HG02870 (cell line): ENCODE measurements at regions not wholly inside any gene's neighbourhood (a gene's known extent, or its start where the extent isn't known, plus 50 kb on each side); places are given as distances from the start of the nearest gene placed in this dataset.

Source experiments
- ATAC-seq: cut with Tn5 transposase; IDR thresholded peaks from one replicate; pipeline ENCODE4 v1.9.1; 2021; ENCODE audit warnings: mild to moderate bottlenecking, moderate library complexity; ENCODE audit not compliant: unreplicated experiment

- no peak for ATAC-seq
Measured at GRCh38 chr10:29962166-29962850, 97.1 kb downstream of the JCAD start.

DNA sequence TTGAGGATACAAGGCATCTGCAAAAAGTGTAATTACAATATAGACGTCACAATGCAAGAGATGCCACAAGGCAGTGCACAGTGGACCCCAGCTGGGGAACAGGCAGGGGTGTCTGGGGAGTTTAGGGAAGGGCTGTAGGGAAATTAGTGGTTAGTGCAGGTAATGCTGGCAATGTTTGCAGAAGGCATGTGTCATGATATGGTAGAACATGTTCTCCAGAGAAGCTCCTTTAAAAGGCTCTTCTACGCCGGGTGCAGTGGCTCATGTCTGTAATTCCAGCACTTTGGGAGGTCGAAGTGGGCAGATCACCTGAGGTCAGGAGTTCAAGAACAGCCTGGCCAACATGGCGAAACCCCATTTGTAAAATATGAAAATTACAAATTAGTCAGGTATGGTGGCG lies 98.0 kb downstream of the JCAD start:
- no peak for ATAC-seq

- no peak for ATAC-seq
Measured at GRCh38 chr10:29960261-29960660, 99.1 kb downstream of the JCAD start.

DNA sequence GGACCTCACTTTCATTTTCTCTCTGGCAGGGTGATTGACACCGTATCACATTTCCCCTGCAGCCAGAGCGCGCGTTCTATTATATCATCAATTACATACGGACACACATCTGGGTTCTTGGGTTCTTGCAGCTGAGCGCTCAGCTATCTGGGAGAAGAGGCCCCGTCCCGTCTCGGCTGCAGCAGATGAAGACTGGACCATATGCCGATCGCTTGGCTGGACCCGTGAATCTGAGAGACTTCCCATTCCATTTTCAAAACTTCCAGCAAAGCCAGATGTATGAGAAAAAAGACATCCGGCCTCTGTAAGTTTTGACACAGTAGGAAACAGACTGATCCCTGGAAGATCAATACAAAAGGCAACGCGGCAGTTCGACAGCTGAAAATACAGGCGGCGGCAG lies 99.8 kb downstream of the JCAD start:
- ATAC-seq, result no peak

- no peak for ATAC-seq
Measured at GRCh38 chr10:29958440-29958839, 100.9 kb downstream of the JCAD start.

DNA sequence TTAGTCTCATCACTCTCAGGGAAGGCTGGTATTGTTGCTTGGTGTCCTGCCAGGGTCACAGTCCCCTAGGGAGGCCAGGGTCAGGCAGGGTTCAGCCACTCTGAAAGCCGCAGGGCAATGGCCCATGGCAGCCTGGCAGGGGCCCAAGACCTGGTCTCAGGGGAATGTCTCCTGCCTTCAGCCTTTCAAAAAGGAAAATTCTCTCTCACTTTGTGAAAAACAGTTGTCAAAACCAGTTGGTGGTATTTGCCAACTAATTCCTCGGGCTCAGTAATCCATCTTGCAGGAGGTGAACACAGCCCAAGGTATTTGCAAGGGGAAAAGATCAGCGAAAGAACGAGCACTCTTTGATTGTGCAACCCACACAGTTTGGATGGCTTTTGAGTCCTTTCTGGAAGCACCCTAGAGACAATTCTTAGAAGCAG lies 101.5 kb downstream of the JCAD start:
- ATAC-seq, result no peak

GRCh38 chr10:29957236-29957635 lies 102.2 kb downstream of the JCAD start:
- no peak for ATAC-seq

- ATAC-seq, result no peak
Measured at GRCh38 chr10:29956335-29956924, 103.0 kb downstream of the JCAD start.

- ATAC-seq, result no peak
Measured at GRCh38 chr10:29955329-29955935, 104.0 kb downstream of the JCAD start.

DNA sequence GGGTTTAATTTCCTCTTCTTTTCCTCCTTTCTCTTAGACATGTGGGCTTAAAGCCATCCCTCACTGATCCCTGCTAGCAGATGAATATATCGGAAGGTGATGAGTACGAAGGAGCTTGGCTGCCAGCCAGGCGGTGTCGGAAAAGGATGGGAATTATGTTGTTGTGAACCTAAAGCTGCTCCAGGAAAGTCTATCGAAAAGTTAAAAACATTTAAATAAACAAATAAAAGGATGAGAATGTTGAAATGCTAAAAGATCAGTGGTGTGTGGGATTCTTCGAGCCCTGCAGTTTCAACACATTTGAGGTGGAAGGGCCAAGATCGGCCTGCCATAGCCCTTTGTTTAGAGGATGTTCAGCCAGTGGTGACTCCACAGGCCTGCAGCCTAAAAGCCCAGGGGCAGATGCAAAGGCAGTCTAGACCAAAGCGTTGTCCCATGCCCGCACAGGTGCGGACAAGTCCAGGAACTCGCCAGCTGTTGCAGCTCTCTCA lies 107.9 kb downstream of the JCAD start:
- ATAC-seq, result no peak

DNA sequence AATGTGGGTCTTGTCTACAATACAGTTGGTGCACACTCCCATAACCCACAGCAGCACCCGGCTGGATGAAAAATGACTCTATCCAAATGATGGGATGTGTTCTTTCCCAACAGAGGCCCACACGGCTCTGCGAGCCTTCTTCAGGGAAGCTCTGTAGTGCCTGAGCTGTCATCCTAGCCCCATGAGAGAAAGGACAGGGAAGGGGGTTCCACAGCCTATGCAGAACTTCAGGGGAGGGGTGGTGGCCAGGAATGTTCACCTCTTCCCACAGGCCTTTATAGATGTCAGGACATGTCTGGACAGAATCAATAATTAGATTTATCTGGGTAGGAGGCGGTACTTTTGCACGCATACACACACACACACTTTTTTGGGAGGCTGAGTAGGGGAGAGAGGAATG lies 109.0 kb downstream of the JCAD start:
- no peak for ATAC-seq

GRCh38 chr10:29949411-29950011 lies 109.9 kb downstream of the JCAD start:
- ATAC-seq, result no peak

DNA sequence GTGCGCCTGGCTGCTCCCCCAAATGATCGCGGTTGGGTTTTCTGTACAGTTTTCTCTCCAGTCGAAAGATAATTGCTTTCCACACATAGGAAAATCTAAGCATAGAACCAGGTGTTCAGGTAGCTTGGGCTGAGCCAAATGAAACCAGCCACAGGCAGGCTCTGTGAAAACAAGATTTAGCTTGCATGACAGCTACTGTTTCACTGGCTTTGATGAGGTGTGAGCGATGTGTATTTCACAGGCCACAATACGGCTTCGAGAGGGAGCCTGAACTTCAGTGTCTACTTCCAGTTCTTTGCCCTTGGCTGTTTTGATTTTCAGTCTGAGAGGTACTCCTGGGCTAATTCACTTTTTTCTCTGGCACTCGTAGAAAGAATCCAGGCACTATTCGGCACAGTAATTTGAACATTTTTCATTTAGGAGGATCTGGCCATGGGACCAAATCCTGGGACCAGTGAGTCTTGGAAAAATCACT lies 110.5 kb downstream of the JCAD start:
- peak; percentile 80 for ATAC-seq

DNA sequence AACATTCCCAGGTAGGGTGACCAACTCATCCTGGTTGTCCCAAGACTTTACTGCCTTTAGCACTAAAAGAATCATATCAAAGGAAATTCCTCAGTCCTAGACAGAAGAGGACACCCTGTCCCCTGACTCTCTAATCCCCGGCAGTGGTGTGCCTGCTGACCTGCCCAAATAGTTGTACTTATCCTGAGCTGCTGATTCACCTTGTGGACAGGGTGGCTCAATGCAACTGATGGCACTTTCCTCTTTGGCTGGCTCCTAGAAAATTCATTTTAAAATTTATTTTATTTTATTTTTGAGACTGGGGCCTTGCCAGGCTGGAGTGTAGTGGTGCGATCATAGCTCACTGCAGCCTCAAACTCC lies 111.7 kb downstream of the JCAD start:
- no peak for ATAC-seq

GRCh38 chr10:29946953-29947700 lies 112.3 kb downstream of the JCAD start:
- ATAC-seq, result no peak

DNA sequence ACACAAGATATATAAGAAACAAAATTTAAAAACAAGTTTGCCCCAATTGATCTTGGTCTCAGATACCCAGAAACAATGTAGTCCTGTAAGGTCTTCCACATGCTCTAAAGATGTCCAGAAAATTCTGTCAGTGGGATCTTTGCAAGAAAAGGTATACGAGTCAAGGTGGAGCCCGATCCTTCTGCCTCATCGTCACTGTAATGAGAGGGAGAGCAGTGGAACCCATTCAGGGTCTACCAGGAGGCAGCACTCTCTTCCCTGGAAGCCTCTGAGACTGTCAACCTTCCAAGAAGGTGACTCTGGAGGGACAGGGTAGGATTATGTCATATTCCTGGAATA lies 112.8 kb downstream of the JCAD start:
- no peak for ATAC-seq

DNA sequence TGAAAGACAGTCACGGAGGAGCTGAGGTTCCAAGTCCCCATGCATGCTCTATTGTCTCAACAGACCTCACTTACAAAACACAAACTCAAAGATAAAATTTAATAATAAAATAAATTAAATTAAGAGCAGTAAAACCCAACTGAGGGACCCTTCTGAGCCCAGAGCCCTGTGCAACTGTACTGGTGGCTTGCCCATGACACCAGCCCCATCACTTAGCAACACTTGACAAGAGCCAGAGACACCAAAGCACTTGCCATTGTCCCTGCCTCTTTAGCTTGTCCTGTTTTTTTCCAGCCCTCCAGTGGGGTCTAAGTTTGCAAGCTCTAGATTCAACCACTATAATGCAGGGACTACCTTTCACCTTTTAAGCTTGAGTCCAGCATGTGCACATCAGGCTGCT lies 117.9 kb downstream of the JCAD start:
- no peak for ATAC-seq

- no peak for ATAC-seq
Measured at GRCh38 chr10:29932991-29933390, 126.4 kb downstream of the JCAD start.

DNA sequence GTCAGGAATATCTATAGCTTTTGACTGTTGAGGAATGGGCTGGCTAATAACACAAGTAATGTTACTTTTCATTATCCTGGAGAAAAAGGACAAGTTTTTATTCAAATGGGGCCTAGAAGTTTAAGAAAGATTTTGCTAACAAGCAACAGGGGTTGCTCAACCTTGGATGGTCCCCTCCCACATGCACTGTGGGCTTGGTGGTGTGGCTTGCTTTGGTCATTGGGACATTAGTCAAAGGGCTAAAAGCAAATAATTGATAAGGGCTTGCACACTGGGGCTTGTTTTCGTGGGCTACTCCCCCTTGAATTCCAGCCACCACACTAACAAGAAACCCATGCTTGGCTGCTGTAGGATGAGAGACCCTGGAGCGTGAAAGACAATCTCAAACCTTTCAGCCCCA lies 127.6 kb downstream of the JCAD start:
- ATAC-seq, result no peak

GRCh38 chr10:29929006-29929405 lies 130.4 kb downstream of the JCAD start:
- ATAC-seq, result no peak

- ATAC-seq, result no peak
Measured at GRCh38 chr10:29926693-29927048, 132.7 kb downstream of the JCAD start.
